ENCODE measurements at regions not wholly inside any gene's neighbourhood (a gene's known extent, or its start where the extent isn't known, plus 50 kb on each side); places are given as distances from the start of the nearest gene placed in this dataset.
"Not testable (repeated sequence)": the region's sequence is repeated elsewhere in the genome, so short reads cannot be mapped to it uniquely, and the experiment has no call there.

GRCh38 chr9:103068753-103069152, 73.6 kb downstream of the CYLC2 start:
- DNase-seq: no peak

- no peak for DNase-seq
These were observed 83.4 kb downstream of the CYLC2 start for GRCh38 chr9:103078581-103078980.

- DNase-seq: no peak
These were observed 87.4 kb downstream of the CYLC2 start for GRCh38 chr9:103082494-103082893.

- DNase-seq: no peak
These were observed 94.2 kb downstream of the CYLC2 start for GRCh38 chr9:103089357-103089756.

- no peak for DNase-seq
These were observed 109.0 kb downstream of the CYLC2 start for GRCh38 chr9:103104101-103104500.

- DNase-seq: no peak
These were observed 121.1 kb downstream of the CYLC2 start for GRCh38 chr9:103116246-103116645.

GRCh38 chr9:103126494-103126893, 131.4 kb downstream of the CYLC2 start:
- DNase-seq: no peak

- DNase-seq: no peak
These were observed 144.8 kb downstream of the CYLC2 start for GRCh38 chr9:103139891-103140290.

- DNase-seq: no peak
These were observed 157.3 kb downstream of the CYLC2 start for GRCh38 chr9:103152473-103152872.

GRCh38 chr9:103167530-103167929, 172.4 kb downstream of the CYLC2 start:
- DNase-seq: no peak

- no peak for DNase-seq
These were observed 173.1 kb downstream of the CYLC2 start for GRCh38 chr9:103168254-103168653.

- no peak for DNase-seq
These were observed 174.7 kb downstream of the CYLC2 start for GRCh38 chr9:103169798-103170197.

- DNase-seq: peak; percentile 54
These were observed 188.6 kb downstream of the CYLC2 start for GRCh38 chr9:103183701-103184171.

- DNase-seq: no peak
These were observed 191.8 kb downstream of the CYLC2 start for GRCh38 chr9:103186959-103187358.

GRCh38 chr9:103188781-103189350, 193.7 kb downstream of the CYLC2 start:
- peak; percentile 22 for DNase-seq

- DNase-seq: no peak
These were observed 198.9 kb downstream of the CYLC2 start for GRCh38 chr9:103193992-103194391.

- no peak for DNase-seq
These were observed 208.0 kb downstream of the CYLC2 start for GRCh38 chr9:103203172-103203571.

- not testable (repeated sequence) for DNase-seq
These were observed 210.9 kb downstream of the CYLC2 start for GRCh38 chr9:103205881-103206585.

GRCh38 chr9:103210607-103211006, 215.5 kb downstream of the CYLC2 start:
- no peak for DNase-seq

- DNase-seq: no peak
These were observed 220.1 kb downstream of the CYLC2 start for GRCh38 chr9:103215197-103215596.

GRCh38 chr9:103225702-103226646, 230.8 kb downstream of the CYLC2 start:
- no peak for DNase-seq

- DNase-seq: no peak
These were observed 231.5 kb downstream of the CYLC2 start for GRCh38 chr9:103226647-103227013.

- DNase-seq: not testable (repeated sequence)
These were observed 242.5 kb downstream of the CYLC2 start for GRCh38 chr9:103237571-103238109.

All from femur (tissue), 1 donor.